ENCODE measurements at regions not wholly inside any gene's neighbourhood (a gene's known extent, or its start where the extent isn't known, plus 50 kb on each side); places are given as distances from the start of the nearest gene placed in this dataset.

DNA sequence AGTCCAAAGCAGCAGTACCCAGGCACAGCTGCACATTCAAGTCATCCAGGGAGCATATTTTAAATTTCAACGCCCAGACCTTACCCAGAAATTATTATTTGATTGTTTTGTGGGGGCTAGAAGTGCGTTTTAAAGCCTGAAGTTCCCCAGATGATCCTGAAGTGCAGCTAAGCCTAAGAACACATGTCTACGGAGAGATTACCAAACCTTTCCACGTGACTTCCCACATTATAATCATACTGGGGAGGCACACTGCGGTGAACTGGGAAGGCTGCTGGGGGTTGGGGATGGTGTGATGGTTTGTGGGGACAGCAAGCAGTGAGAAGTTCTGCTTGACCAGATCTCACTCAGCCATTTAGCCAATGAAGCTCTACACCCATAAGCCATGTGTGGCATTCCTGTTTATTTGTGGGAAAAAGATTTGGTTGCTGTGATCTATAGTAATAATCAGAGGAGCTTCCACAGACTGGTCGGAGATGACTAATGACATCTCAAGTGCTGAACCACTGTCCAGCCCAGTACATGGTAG lies 93.4 kb upstream of the CDH6 start:
- H3K4me2 ChIP-seq (ENCODE audit: low read length): no peak overlapping the region
- no peak overlapping the region for H2BK120ac ChIP-seq (ENCODE audit: insufficient read depth, low read length, poor library complexity)
- no CpG with 5 or more reads among the region's 6 CpGs for WGBS (ENCODE audit: extremely low coverage, insufficient coverage, insufficient read length)
- H3K23ac ChIP-seq (ENCODE audit: low read length): no peak overlapping the region
- no peak overlapping the region for H3K4me3 ChIP-seq (ENCODE audit: low read depth, low read length)
- no peaks in the 10 kb centered on the region for H3K79me2 ChIP-seq (ENCODE audit: control insufficient read depth, insufficient read depth, low read length, poor library complexity)
- no peak overlapping the region for H3K9ac ChIP-seq (ENCODE audit: low read length)
- no peaks in the 10 kb centered on the region for H3K4me1 ChIP-seq (ENCODE audit: control insufficient read depth in 1 of 2, insufficient read depth in 2 of 2, low read length in 2 of 2)
- H3K36me3 ChIP-seq (ENCODE audit: control insufficient read depth in 1 of 2, insufficient read depth in 2 of 2, low read length in 2 of 2): no peaks in the 10 kb centered on the region
- H3K18ac ChIP-seq (ENCODE audit: low read length): no peak overlapping the region
- no peaks in the 10 kb centered on the region for H3K79me1 ChIP-seq (ENCODE audit: low read length)
- DNase-seq: no peak
- H4K91ac ChIP-seq (ENCODE audit: low read depth, low read length): no peak overlapping the region
- no peak overlapping the region for H2BK12ac ChIP-seq (ENCODE audit: low read length)
- no peak overlapping the region for H3K27ac ChIP-seq (ENCODE audit: low read depth, low read length)
- no peak overlapping the region for H2AFZ ChIP-seq (ENCODE audit: insufficient read depth, low read length, poor library complexity)
- no peak overlapping the region for H2AK5ac ChIP-seq (ENCODE audit: low read length)
- H3K14ac ChIP-seq (ENCODE audit: low read length): no peak overlapping the region
- no peak overlapping the region for H3K4ac ChIP-seq (ENCODE audit: low read depth, low read length)
- no peak overlapping the region for H4K12ac ChIP-seq (ENCODE audit: low read depth, low read length)
- no peaks in the 10 kb centered on the region for H3K27me3 ChIP-seq (ENCODE audit: insufficient read depth, low read length)
- no peak overlapping the region for H2BK5ac ChIP-seq (ENCODE audit: low read depth, low read length, poor library complexity)
- H4K8ac ChIP-seq (ENCODE audit: low read depth, low read length): no peak overlapping the region
- H3K9me3 ChIP-seq (ENCODE audit: insufficient read depth, low read depth, low read length): no peaks in the 10 kb centered on the region

DNA sequence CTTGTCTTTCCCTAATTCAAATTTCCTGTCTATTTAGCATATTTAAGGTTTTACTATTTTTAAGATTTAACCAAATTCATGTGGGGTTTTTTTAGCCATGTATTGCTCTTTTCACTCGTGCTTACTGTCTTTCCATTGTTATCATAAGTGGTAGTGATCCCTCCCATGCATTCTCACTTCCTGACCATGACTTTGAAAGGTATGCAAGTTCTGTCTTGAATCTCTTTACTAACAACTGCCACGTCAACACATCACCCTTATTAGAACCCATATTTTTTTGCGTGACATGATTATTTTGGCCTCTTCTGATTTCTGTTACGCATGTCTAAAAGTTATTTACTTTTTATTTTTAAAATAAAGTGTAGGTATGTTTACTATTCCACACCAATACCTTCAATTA lies 94.7 kb upstream of the CDH6 start:
- Histone ChIP-seq H3K14ac (ENCODE audit: low read length) (no peak overlapping the region), H2AK5ac (ENCODE audit: low read length) (no peak overlapping the region), H2BK12ac (ENCODE audit: low read length) (no peak overlapping the region), H3K23ac (ENCODE audit: low read length) (no peak overlapping the region), H3K4me2 (ENCODE audit: low read length) (no peak overlapping the region), H3K79me1 (ENCODE audit: low read length) (no peaks in the 10 kb centered on the region), H3K79me2 (ENCODE audit: control insufficient read depth, insufficient read depth, low read length, poor library complexity) (no peaks in the 10 kb centered on the region), H2AFZ (ENCODE audit: insufficient read depth, low read length, poor library complexity) (no peak overlapping the region), H3K27me3 (ENCODE audit: insufficient read depth, low read length) (no peaks in the 10 kb centered on the region), H3K9me3 (ENCODE audit: insufficient read depth, low read depth, low read length) (no peaks in the 10 kb centered on the region), H3K4me3 (ENCODE audit: low read depth, low read length) (no peak overlapping the region), H3K9ac (ENCODE audit: low read length) (no peak overlapping the region), H3K18ac (ENCODE audit: low read length) (no peak overlapping the region), H4K8ac (ENCODE audit: low read depth, low read length) (no peak overlapping the region), H2BK120ac (ENCODE audit: insufficient read depth, low read length, poor library complexity) (no peak overlapping the region), H4K91ac (ENCODE audit: low read depth, low read length) (no peak overlapping the region), H3K4me1 (ENCODE audit: control insufficient read depth in 1 of 2, insufficient read depth in 2 of 2, low read length in 2 of 2) (no peaks in the 10 kb centered on the region), H3K36me3 (ENCODE audit: control insufficient read depth in 1 of 2, insufficient read depth in 2 of 2, low read length in 2 of 2) (no peaks in the 10 kb centered on the region), H4K12ac (ENCODE audit: low read depth, low read length) (no peak overlapping the region), H2BK5ac (ENCODE audit: low read depth, low read length, poor library complexity) (no peak overlapping the region), H3K27ac (ENCODE audit: low read depth, low read length) (no peak overlapping the region), H3K4ac (ENCODE audit: low read depth, low read length) (no peak overlapping the region)
- DNase-seq: no peak
- WGBS (ENCODE audit: extremely low coverage, insufficient coverage, insufficient read length): no CpG with 5 or more reads among the region's 4 CpGs

- H3K9me3 ChIP-seq (ENCODE audit: insufficient read depth, low read depth, low read length): no peaks in the 10 kb centered on the region
- no peak overlapping the region for H3K23ac ChIP-seq (ENCODE audit: low read length)
- H3K18ac ChIP-seq (ENCODE audit: low read length): no peak overlapping the region
- no peak overlapping the region for H2BK12ac ChIP-seq (ENCODE audit: low read length)
- no peak overlapping the region for H2BK120ac ChIP-seq (ENCODE audit: insufficient read depth, low read length, poor library complexity)
- no peak overlapping the region for H2AK5ac ChIP-seq (ENCODE audit: low read length)
- no peaks in the 10 kb centered on the region for H3K4me1 ChIP-seq (ENCODE audit: control insufficient read depth in 1 of 2, insufficient read depth in 2 of 2, low read length in 2 of 2)
- H3K4me2 ChIP-seq (ENCODE audit: low read length): no peak overlapping the region
- no peak overlapping the region for H3K4ac ChIP-seq (ENCODE audit: low read depth, low read length)
- no peak overlapping the region for H3K4me3 ChIP-seq (ENCODE audit: low read depth, low read length)
- H2AFZ ChIP-seq (ENCODE audit: insufficient read depth, low read length, poor library complexity): no peak overlapping the region
- DNase-seq: no peak
- no peak overlapping the region for H2BK5ac ChIP-seq (ENCODE audit: low read depth, low read length, poor library complexity)
- H3K79me2 ChIP-seq (ENCODE audit: control insufficient read depth, insufficient read depth, low read length, poor library complexity): no peaks in the 10 kb centered on the region
- H4K8ac ChIP-seq (ENCODE audit: low read depth, low read length): no peak overlapping the region
- no peak overlapping the region for H4K12ac ChIP-seq (ENCODE audit: low read depth, low read length)
- H3K14ac ChIP-seq (ENCODE audit: low read length): no peak overlapping the region
- H4K91ac ChIP-seq (ENCODE audit: low read depth, low read length): no peak overlapping the region
- no peaks in the 10 kb centered on the region for H3K27me3 ChIP-seq (ENCODE audit: insufficient read depth, low read length)
- no peaks in the 10 kb centered on the region for H3K36me3 ChIP-seq (ENCODE audit: control insufficient read depth in 1 of 2, insufficient read depth in 2 of 2, low read length in 2 of 2)
- no peak overlapping the region for H3K9ac ChIP-seq (ENCODE audit: low read length)
- no peak overlapping the region for H3K27ac ChIP-seq (ENCODE audit: low read depth, low read length)
- no peaks in the 10 kb centered on the region for H3K79me1 ChIP-seq (ENCODE audit: low read length)
Observed at GRCh38 chr5:31097851-31098250, 95.6 kb upstream of the CDH6 start.

DNA sequence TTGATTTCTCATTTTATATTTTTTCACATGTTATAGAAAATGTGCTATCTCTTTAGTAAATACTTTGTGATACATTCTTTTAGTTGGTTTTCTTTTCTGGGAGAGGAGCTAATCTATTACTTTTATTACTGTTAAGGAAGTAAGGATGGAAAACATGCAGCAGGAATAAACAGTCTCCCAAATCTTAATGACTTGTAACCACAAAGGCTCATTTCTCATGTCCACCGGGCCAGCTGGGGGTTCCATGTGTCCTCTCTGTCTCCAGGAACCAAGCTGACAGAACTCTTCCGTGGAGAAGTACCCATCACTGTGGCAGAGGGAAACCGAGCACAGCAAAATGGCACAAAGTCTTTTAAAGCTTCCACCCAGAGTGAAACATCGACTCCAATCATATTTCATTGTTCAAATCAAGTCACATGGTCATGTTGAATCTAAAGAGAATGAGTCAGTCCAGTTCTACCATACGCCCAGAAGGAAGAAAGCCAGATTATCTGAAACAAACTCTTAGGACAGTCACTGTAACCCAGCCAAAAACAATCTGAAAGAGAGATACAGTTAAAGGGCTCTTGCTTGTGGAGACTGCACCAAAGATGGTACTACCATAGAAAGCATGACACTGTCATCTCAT lies 97.1 kb upstream of the CDH6 start:
- Histone ChIP-seq H3K4ac (ENCODE audit: low read depth, low read length) (no peak overlapping the region), H3K4me3 (ENCODE audit: low read depth, low read length) (no peak overlapping the region), H3K18ac (ENCODE audit: low read length) (no peak overlapping the region), H3K14ac (ENCODE audit: low read length) (no peak overlapping the region), H3K36me3 (ENCODE audit: control insufficient read depth in 1 of 2, insufficient read depth in 2 of 2, low read length in 2 of 2) (no peaks in the 10 kb centered on the region), H2BK120ac (ENCODE audit: insufficient read depth, low read length, poor library complexity) (no peak overlapping the region), H3K79me1 (ENCODE audit: low read length) (no peaks in the 10 kb centered on the region), H4K91ac (ENCODE audit: low read depth, low read length) (no peak overlapping the region), H3K9me3 (ENCODE audit: insufficient read depth, low read depth, low read length) (no peaks in the 10 kb centered on the region), H3K27ac (ENCODE audit: low read depth, low read length) (no peak overlapping the region), H3K79me2 (ENCODE audit: control insufficient read depth, insufficient read depth, low read length, poor library complexity) (no peaks in the 10 kb centered on the region), H3K4me2 (ENCODE audit: low read length) (no peak overlapping the region), H3K9ac (ENCODE audit: low read length) (no peak overlapping the region), H2AFZ (ENCODE audit: insufficient read depth, low read length, poor library complexity) (no peak overlapping the region), H2BK5ac (ENCODE audit: low read depth, low read length, poor library complexity) (no peak overlapping the region), H4K8ac (ENCODE audit: low read depth, low read length) (no peak overlapping the region), H3K4me1 (ENCODE audit: control insufficient read depth in 1 of 2, insufficient read depth in 2 of 2, low read length in 2 of 2) (no peaks in the 10 kb centered on the region), H3K27me3 (ENCODE audit: insufficient read depth, low read length) (no peaks in the 10 kb centered on the region), H2BK12ac (ENCODE audit: low read length) (no peak overlapping the region), H4K12ac (ENCODE audit: low read depth, low read length) (no peak overlapping the region), H2AK5ac (ENCODE audit: low read length) (no peak overlapping the region), H3K23ac (ENCODE audit: low read length) (no peak overlapping the region)
- DNase-seq: no peak
- no CpG with 5 or more reads among the region's 5 CpGs for WGBS (ENCODE audit: extremely low coverage, insufficient coverage, insufficient read length)
